ENCODE measurements at regions not wholly inside any gene's neighbourhood (a gene's known extent, or its start where the extent isn't known, plus 50 kb on each side); places are given as distances from the start of the nearest gene placed in this dataset.
"Not testable (repeated sequence)": the region's sequence is repeated elsewhere in the genome, so short reads cannot be mapped to it uniquely, and the experiment has no call there.

DNA sequence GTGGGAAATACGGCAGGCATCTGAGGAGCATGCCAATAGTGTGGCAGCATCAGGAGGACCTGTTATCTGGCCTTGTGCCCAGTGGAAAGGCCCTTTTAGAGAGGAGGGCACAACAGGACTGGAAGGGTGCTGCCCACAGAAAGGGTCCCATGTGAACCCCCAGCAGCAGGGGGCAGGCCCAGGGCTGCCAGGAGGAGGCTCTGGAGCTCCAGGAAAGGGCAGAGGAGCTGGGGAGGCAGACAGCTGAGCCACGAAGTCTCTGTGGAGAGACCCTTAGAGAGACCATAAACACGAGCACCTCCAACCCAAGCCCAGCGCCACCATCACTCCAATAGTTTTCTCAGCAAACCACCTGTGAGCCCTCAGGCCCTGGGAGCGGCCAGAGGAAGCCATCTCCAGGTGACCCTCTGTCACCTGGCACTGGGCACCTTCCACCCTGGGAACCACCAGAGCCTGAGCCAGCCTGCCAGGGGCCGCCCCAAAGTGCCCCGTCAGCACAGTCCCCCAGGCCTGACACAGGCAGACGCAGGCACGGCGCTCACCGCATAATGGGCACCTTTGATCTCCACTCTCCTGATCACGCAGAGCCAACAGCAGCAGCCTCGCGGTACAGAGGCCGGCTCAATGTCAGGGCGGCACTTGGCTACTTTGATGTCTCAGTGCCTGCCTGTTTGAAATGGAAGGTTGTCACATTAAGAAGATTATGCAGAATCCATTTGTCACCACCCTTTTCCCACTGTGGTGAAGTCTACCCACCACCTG, 162.5 kb upstream of the RAB6C start:
- DNase-seq (ENCODE audit: low spot score): no peak

DNA sequence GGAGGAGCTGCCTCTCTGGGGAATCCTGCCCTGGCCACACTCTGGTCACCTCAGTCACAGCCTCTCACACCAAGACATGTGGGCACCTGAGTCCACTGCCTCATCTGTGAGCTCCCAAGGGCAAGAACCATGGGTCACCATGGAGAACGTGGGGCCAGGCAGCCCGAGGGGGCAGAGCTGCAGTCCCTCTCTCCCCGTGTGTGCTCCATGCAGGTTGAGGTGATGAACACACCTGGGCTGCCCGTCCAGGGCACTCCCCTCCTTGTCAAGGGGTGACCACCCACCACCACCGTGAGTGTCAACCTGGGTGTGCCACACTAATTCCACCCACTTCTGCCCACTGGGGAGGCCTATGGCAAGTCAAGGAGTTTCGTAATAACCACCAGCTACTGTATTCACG, 159.6 kb upstream of the RAB6C start:
- no peak for DNase-seq (ENCODE audit: low spot score)

DNA sequence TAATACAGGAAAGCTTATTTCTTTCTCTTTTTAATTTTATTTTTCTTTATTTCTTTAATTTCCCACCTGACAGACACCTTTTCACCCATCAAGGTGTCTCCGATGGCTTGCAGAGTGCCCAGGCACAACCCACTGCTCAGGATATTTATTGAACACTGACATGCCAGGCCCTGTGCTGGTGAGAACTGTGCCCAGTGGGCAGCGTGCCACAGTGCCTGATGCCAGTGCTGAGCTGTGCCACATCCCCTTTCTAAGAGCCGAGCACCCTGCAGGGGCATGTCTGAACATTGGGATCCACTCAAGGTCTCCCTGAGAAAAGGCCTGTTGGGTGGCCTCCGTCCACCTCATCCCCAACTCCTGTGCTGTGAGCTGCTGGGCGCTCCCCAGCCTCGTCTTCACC, 158.6 kb upstream of the RAB6C start:
- DNase-seq (ENCODE audit: low spot score): no peak

- DNase-seq (ENCODE audit: low spot score): no peak
Measured at GRCh38 chr2:129821445-129821844, 158.0 kb upstream of the RAB6C start.

GRCh38 chr2:129823044-129823443, 156.4 kb upstream of the RAB6C start:
- no peak for DNase-seq (ENCODE audit: low spot score)

GRCh38 chr2:129827311-129828090, 152.0 kb upstream of the RAB6C start:
- no peak for DNase-seq (ENCODE audit: low spot score)

GRCh38 chr2:129828792-129829191, 150.7 kb upstream of the RAB6C start:
- DNase-seq (ENCODE audit: low spot score): no peak

DNA sequence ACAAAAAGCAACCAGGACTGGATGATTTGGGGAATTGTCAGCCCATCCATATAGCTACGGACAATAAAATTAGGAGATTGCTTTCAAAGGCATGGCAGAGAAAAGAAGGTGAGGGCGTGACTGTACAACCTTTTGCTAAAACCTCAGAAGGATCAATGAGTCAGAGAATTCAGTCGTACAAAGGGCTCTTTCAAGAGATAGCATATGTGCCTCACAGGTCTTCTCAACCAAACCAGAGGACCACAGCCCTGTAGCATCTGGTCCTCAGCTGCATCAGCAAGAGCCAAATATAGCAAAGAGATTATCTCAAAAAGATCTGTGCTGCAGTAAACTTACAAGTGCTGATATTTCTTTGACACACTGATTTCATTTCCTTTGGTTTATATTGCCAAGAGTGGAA, 149.9 kb upstream of the RAB6C start:
- DNase-seq (ENCODE audit: low spot score): no peak

GRCh38 chr2:129831018-129831417, 148.4 kb upstream of the RAB6C start:
- DNase-seq (ENCODE audit: low spot score): no peak

GRCh38 chr2:129833465-129833864, 146.0 kb upstream of the RAB6C start:
- not testable (repeated sequence) for DNase-seq (ENCODE audit: low spot score)

GRCh38 chr2:129847043-129847442, 132.4 kb upstream of the RAB6C start:
- DNase-seq (ENCODE audit: low spot score): no peak

- peak; percentile 78 for DNase-seq (ENCODE audit: low spot score)
Measured at GRCh38 chr2:129849559-129850160, 129.8 kb upstream of the RAB6C start.

DNA sequence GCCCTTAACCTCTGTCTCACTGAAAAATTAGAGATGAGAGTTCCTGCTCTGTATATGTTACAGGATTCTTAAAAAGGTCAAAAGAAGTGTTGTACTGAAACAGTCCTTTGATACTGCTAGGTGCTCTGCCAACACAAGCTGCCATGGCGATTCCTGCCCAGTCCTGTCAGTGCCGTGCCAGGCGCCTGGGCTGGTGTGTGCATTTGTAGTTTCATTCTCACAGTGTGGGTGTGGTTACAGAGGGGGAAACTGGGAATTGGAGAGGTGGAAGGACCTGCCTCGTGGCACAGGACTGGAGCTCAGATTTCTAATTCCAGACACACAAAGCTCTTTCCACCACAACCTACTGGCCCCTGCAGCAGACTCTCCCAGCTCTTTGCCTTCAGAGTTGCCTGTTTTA, 122.3 kb upstream of the RAB6C start:
- DNase-seq (ENCODE audit: low spot score): no peak

DNA sequence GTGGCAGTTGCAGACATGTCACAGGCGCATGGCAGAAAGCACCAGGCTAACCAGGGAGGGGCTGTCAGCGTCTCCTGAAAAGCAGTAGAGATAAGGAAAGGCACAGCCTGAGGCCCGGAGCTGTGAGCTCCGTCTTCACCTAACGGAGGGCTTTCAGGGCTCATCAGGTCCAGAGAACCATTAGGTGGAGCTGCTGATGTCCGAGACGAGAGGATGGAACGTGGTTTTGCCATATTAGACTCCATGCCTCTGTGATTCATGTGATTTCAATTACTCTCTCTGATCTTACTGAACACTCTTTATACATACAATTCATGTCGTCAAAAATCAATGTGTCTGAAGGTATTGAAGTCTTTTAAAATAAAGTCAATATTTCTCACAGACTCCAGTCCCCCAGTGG, 120.3 kb upstream of the RAB6C start:
- no peak for DNase-seq (ENCODE audit: low spot score)

- DNase-seq (ENCODE audit: low spot score): no peak
Measured at GRCh38 chr2:129860088-129860487, 119.4 kb upstream of the RAB6C start.

- DNase-seq (ENCODE audit: low spot score): no peak
Measured at GRCh38 chr2:129861666-129862288, 117.7 kb upstream of the RAB6C start.

DNA sequence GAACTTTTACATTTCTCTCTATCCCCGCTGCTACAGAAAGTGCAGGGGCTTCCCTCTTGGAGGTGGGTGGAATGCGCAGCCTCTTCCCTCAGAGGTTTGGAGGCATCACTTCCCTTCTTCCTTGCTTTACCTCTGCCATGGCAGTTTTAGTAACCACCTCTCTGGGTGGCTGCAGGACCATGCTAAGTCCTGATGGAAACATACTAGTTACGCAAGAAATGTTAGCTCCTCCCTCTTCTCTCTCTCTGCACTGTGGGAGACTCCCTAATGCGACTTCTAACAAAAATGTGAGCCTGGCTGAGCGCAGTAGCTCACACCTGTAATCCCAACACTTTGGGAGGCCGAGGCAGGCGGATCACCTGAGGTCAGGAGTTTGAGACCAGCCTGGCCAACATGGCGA, 116.8 kb upstream of the RAB6C start:
- DNase-seq (ENCODE audit: low spot score): no peak

- DNase-seq (ENCODE audit: low spot score): no peak
Measured at GRCh38 chr2:129863350-129863749, 116.1 kb upstream of the RAB6C start.

DNA sequence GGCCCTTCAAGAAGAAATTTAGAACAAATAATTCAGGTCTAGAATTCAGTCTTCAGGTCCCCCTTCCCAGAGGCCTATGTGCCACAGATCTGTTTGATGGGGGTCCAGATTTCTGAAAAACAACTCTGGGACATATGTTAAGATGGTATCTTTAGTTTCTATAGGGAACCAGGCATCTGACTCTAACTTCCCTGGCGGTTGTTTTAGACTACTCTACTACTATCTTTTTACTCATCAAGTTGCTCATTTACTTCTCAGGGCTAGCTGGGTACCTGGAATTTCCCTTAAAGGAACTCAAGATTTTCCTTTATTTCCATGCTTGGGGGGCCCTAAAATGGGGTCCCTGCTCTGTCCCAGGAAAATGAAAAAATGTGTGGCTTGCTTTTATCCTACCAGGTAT, 114.7 kb upstream of the RAB6C start:
- no peak for DNase-seq (ENCODE audit: low spot score)

DNA sequence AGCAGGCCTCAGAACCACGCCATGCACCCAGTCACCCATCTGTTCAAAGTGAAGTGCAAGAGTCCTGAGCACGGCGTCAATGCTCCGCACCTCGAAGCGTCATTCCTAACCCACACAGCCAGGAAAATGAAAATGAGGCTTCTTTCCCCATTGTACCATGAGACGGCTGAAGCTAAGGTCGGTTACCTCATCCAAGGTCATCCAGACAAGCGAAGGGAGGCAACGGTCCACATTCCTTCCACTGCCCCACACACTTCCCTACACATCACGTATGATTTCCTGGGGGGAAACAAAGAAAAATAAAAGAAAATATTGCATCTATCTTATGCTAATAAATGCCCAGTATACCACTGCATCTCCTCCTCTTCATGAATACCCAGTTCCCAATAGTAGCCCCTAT, 113.5 kb upstream of the RAB6C start:
- no peak for DNase-seq (ENCODE audit: low spot score)

DNA sequence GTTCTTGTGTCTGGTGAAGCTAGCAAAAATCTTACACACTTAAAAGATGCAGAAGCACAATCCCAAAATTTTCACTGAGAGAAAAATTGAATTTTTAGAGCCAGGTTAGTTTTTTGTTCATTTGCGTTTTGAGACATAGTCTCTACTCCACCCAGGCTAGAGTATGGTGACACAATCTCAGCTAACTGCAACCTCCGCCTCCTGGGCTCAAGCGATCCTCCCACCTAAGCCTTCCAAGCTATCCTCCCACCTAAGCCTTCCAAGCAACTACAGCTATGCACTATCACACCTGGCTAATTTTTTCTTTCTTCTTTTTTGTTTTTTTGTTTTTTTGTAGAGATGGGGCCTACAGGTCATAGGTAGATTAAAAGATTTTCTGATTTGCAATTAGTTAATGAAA, 113.1 kb upstream of the RAB6C start:
- DNase-seq (ENCODE audit: low spot score): no peak

GRCh38 chr2:129868151-129868550, 111.3 kb upstream of the RAB6C start:
- no peak for DNase-seq (ENCODE audit: low spot score)
